HG03045 (cell line): ENCODE measurements at regions not wholly inside any gene's neighbourhood (a gene's known extent, or its start where the extent isn't known, plus 50 kb on each side); places are given as distances from the start of the nearest gene placed in this dataset.
"Not testable (repeated sequence)": the region's sequence is repeated elsewhere in the genome, so short reads cannot be mapped to it uniquely, and the experiment has no call there.

ENCODE experiments used
- ATAC-seq: cut with Tn5 transposase; IDR thresholded peaks from one replicate; pipeline ENCODE4 v1.9.1; 2021; ENCODE audit warnings: mild to moderate bottlenecking, moderate library complexity; ENCODE audit not compliant: unreplicated experiment

DNA sequence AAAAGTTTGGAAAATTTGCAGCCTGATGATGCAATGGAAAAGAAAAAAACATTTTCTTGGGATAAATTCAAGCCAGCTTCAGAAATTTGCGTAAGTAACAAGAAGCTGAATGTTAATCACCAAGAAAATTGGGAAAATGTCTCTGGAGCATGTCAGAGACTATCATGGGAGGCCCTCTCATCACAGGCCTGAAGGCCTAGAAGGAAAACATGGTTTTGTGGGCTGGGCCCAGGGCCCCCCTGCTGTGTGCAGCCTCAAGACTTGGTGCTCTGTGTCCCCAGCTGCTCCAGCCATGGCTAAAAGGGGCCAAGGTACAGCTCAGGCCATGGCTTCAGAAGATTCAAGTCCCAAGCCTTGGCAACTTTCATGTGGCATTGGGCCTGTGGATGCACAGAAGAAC, 1049.8 kb upstream of the GRIA3 start:
- ATAC-seq = no peak

DNA sequence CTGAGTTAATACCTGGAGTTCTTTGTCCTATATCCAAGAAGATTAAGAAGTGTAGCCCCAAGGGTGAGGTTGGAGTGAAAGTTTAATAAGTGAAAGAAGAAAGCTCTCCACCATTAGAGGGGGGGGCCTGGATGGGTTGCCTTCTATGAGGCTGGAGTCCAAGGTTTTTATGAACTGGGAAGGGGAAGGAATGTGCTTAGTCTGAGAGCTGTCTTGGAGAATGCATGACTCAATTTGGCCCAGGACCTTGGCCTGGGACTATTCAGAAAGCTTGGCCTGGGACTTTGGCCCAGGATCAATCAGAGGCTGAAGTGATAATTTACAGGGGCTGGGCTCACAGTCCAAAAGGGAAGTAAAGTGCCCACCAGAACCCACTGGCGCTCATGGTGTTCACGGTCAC, 1049.0 kb upstream of the GRIA3 start:
- no peak for ATAC-seq

DNA sequence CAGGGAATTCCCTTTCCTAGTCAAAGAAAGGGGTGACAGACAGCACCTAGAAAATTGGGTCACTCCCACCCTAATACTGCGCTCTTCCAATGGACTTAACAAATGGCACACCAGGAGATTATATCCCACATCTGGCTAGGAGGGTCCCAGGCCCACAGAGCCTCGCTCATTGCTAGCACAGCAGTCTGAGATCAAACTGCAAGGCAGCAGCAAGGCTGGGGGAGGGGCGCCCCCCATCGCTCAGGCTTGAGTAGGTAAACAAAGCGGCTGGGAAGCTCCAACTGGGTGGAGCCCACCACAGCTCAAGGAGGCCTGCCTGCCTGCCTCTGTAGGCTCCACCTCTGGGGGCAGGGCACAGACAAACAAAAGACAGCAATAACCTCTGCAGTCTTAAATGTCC, 1043.9 kb upstream of the GRIA3 start:
- ATAC-seq = not testable (repeated sequence)

DNA sequence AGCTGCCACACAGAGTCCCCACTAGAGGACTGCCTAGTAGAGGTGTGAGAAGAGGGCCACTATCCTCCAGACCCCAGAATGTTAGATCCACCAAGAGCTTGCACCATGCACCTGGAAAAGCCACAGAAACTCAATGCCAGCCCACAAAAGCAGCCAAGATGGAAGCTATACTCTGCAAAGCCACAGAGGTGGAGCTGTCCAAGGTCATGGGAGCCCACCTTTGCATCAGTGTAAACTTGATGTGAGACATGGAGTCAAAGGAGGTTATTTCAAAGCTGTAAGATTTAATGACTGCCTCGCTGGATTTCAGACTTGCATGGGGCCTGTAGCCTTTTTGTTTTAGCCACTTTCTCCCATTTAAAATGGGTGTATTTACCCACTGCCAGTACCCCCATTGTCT, 1030.1 kb upstream of the GRIA3 start:
- no peak for ATAC-seq

DNA sequence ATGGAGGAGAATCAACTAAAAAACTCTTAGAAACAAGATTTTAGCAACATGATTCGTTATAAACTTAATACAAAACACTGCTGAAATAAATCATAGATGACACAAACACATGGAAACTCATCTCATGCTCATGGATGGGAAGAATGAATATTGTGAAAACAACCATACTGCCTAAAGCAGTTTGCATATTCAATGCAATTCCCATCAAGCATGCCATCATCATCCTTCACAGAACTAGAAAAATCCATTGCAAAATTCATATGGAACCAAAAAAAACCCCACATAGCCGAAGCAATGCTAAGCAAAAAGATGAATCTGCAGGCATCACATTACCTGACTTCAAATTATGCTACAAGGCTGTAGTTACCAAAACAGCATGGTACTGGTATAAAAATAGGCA, 1015.8 kb upstream of the GRIA3 start:
- ATAC-seq = no peak

DNA sequence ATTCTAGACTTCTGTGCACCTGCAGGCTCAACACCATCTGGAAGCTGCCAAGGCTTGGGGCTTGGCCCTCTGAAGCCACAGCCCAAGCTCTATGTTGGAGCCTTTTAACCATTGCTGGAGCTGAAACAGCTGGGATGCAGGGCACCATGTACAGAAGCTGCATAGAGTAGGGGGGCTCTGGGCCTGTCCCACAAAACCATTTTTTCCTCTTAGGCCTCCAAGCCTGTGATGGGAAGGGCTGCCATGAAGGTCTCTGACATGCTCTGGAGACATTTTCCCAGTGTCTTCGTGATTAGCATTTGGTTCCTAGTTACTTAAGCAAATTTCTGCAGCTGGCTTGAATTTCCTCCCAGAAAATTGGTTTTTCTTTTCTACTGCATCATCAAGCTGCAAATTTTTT, 999.3 kb upstream of the GRIA3 start:
- ATAC-seq = no peak

DNA sequence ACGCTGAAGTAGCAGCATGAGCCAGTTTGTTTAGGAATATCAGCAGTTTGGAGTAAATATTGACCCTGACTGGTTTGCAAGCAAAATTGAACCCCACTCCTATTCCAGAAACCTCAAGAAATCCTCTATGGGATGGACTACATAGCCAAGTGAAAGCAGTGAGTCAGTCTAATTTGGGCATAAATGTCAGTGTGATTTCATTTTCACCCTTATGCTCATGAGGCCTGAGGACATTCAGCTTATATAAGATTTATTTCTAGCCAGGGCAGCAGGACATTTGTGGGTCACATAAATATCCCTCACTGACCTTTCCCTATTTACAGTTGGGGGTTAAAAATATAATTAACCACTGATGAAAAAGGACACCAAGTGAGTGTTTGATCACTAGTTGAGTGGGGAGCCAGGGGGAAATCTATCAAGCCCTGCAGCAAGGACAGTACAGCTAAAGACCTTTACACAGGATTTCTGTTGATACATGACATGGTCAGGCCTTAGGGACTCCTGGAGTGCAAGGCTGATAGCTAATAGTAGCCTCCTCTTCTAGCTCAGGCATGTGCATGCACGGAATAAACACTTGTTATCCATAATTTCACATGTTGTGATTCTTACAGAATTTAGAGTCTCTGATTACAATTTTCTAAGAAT, 996.9 kb upstream of the GRIA3 start:
- no peak for ATAC-seq

DNA sequence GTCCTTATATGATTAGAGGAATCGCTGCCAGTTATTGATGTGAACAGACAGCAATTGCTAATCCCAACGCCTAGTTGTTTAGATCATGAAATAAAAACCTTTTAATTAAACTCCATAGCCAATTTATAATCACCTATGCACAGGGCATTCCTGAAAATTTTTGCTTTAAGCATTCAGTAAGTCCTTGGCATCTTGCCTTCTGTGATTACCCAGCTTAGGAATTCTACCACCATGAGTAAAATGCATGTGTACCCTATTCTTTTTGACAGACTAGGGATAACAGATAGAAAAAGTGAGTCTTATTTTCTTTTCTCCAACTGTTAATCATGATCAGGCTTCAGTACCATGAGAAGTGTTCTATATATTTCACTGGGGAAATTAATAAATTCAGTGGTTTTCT, 995.3 kb upstream of the GRIA3 start:
- ATAC-seq = no peak

DNA sequence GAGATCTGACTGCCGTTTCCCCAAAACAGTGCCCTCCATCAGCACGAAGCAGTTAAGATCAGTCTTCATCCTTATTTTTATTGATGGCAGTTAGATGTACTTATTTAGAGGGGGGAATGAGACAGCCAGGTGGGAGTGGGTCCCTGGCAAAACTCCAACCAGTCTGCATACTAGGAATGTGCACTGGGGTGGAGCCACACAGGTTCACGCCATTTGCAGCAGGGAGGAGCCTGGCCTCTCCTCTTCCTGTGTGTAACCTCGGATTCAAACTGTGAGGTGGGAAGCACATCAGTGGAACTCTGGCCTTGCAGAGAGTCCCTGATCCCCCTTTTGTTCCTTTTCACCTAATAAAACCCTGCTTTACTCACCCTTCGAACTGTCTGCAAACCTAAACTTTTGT, 987.7 kb upstream of the GRIA3 start:
- no peak for ATAC-seq

DNA sequence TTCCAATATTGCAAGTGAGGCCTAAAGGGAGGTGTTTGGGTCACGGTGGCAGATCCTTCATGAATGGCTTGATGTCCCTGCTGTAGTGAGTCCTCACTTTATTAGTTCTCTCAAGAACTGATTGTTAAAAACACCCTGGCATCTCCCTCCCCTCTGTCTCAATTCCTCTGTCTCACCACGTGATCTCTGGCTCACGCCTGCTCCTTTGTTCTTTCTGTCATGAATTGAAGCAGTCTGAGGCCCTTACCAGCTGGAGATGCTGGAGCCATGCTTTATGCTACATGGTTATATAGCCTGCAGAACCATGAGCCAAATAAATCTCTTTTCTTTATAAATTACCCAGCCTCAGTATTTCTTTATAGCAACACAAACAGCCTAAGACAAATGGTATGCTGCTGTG, 980.7 kb upstream of the GRIA3 start:
- no peak for ATAC-seq

DNA sequence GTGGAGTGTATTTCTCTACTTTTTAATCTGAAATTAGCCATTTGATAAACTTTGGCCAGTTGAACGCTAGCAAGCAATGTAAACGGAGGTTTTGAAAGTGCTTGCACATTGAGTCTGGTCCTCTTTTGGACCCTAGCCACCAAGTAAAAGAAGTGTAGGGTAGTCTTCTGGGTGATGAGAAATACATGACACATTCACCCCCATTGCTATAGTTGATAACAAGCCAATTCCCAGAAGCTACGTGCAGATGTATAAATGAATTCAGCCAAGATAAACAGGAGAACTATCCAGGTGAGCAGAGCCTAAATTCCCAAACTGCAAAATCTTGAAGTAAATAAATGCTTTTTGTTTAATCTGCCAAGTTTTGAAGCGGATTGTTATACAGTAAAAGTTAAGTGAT, 965.4 kb upstream of the GRIA3 start:
- no peak for ATAC-seq

DNA sequence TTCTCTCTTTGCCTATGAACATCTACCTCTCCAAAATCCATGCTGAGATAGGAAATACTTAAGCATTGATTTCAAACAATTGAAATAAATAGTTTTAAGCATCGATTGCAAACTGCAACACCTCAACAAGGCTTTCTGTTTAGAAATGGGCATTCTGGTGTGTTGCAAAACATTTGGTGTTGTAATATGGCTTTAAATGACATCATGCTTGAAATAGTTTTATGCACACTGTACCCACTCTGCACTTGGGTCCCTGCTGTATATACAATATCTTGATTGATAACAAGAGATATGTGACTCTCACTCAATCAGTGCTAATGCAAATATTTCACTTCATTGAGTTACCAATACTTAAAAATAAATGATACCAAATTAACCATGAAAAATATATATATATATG, 964.9 kb upstream of the GRIA3 start:
- ATAC-seq = no peak

DNA sequence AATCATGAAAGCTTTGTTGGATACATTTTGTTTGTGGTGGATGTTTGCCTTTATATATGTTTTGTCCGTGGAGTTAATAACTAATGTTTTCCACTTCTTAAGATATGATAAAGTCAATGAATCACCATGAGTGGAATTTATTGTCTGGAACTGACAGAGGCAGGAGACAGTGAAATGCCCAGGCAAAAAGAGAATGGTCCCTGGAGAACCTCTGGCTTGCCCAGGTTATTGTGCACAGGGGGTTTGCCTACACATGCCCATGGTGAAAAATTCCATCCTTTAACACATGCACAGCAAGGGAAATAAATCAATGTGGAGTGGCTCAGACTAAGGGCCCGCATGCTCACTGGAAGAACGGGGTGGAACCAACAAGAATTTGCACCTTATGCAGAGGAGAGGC, 964.3 kb upstream of the GRIA3 start:
- no peak for ATAC-seq

DNA sequence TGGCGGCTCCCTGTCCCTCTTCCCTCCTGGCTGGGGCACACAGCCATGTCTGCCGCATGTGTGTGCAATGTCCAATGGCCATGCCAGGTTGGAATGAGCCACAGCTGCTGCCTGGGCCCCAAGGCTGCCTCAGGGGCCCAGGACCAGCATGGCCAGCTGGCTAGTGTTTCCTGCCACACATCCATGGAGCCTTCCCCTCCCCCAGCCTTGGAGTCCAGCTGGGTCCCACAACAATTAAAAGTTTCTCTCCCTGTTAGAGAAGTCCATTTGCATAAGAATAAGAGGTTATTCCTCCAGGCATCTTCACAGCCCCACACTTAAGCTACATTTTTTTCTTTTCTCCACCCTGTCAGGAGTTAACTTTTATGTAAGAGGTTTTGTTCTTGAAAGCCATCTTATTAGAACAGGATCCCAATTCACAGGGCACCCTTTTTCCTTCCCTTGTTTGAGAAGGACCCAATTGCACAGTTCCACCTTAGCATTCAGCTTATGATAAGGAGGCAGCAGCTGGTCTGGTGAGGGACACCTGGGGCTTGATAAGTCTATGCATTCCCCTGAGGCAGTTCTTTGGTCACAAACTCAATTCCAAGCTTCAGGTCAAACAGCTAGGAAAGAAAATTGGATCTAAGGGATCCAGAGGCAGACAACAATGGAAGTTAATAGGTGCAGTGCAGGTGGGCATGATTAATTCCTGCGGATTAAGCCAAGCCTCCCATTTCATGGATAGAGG, 963.3 kb upstream of the GRIA3 start:
- ATAC-seq = no peak

DNA sequence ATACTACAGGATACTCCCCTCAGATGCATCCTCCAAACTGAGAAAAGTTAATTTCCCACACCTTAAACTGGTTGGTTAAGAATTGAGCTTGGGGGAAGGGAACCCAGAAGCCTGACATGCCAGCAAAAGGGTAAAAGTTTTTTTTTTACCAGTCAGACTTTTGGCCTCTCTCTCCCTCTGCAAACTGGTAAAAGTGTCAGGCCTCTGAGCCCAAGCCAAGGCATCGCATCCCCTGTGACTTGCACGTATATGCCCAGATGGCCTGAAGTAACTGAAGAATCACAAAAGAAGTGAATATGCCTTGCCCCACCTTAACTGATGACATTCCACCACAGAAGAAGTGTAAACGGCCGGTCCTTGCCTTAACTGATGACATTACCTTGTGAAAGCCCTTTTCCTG, 962.3 kb upstream of the GRIA3 start:
- not testable (repeated sequence) for ATAC-seq

DNA sequence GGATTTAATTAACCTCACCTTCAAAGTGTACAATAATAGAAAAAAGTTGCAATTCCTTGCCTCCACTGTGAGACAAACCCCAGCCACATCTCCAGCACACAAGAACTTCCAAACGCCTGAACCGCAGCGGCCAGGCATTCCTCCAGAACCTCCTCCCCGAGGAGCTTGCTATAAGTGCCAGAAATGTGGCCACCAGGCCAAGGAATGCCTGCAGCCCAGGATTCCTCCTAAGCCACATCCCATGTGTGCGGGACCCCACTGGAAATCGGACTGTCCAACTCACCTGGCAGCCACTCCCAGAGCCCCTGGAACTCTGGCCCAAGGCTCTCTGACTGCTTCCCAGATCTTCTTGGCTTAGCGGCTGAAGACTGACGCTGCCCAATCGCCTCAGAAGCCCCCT, 959.9 kb upstream of the GRIA3 start:
- ATAC-seq = not testable (repeated sequence)

DNA sequence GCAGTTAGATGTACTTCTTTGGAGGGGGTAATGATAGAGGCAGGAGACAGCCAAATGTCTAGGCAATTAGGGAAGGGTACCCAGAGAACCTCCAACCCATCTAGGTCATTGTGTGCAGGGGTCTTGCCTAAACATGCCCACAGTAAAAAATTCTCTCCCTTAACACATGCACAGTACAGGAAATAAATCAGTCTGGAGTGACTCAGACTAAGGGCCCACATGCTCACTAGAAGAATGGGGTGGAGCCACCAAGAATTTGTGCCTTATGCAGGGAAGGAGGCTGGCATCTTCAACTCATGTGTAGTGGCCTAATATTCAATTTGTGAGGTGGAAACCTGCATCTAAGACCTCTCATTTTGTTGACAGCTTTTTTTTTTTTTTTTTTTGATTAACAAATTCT, 945.3 kb upstream of the GRIA3 start:
- no peak for ATAC-seq

DNA sequence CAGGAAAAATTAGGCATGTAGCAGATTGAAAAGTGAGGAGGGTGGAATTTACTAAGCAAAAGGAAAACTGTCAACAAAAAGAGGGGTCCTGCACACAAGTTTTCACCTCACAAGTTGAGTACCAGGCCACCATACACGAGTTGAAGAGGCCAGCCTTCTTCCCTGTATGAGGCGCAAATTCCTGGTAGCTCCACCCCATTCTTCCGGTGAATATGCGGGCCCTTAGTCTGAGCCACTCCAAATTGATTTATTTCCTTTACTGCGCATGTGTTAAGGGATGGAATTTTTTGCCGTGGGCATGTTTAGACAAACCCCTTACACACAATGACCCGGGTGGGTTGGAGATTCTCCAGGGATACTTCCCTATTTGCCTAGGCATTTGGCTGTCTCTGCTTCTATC, 942.1 kb upstream of the GRIA3 start:
- ATAC-seq = no peak

DNA sequence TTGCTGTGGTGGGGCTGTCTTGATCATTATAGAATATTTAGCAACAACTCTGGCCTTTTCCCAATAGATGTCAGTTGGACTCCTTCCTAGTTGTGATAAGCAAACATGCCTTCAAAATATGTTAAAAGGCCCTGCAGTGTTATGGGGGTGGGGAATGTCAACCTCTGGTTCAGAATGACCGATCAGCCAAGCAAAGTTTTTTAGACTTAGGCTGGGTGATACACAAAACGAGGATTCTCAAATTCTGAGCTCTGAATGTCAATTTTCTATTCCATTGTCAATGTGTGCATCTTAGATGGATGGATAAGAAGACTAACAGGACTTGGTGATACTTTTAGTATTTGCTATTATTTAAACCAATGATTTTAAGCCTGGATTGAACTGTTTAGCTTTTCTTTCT, 940.0 kb upstream of the GRIA3 start:
- ATAC-seq = no peak

DNA sequence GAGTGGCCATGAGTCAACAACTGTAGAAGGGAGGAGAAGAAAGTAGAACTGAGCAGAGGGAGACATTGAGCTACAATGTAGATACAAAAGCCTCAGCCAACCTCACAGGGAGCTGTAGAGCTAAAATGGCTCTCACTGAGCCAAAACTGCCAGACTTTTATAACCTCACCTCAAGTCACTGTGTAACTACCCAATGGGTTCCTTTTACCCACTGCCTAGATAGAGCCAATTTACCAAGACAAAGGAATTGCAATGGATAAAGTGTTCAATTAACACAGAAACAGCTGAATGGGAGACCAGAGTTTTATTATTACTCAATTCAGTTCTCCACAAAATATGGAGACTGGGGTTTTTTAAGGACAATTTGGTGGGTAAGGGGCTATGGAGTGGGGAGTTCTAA, 938.9 kb upstream of the GRIA3 start:
- no peak for ATAC-seq

DNA sequence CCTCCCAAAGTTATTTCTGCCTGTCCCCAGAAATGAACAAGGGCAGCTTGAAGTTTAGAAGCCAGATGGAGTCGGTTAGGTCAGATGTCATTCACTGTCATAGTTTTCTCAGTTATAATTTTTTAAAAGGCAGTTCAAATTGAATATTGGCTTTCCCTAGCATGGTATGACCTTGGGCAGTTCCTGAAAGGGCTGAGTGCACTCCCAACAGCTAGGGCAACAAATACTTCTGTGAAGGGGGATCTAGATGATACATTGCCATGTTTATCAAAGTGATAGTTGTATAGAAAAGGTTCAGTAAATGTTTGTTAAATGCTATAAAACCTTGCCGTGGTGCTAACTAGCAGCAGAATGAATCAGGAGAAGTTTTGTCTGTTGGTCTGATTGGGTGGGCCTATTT, 938.1 kb upstream of the GRIA3 start:
- no peak for ATAC-seq

DNA sequence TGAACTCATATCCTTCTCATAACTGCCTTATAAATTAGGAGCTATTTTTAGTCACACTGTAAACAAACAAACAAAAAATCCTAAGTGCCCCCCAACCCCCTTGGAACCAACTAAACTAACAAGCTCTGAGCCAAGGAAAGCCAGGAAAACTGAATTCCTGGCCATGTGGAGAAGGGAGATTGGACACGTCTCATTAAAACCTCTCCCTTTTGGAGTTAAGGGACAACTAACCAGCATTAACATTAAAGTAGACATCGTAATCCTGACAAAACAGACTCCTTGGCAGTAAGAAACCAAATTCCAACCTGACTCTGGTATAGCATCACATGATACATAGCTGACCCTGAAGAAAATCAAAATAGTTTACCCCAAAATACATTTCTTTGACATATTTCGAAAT, 937.1 kb upstream of the GRIA3 start:
- no peak for ATAC-seq

DNA sequence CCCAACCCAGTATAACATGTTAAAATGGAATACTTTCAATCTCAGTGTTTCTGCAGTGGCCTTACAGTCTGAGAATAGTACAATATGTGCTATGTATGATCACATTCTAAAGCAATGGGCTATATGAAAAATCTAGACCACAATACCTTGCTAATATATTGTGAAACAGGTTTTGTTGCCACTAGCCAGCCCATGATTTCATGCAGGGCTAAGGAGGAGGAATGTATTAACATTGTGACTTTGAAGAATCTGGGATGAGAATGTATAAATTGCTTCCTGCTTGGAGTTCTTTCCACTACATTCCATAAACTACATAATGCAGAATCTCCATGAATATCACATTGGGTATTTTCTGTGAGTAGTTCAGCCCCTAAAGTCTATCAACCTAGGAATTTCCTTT, 935.4 kb upstream of the GRIA3 start:
- no peak for ATAC-seq
